ENCODE measurements at regions not wholly inside any gene's neighbourhood (a gene's known extent, or its start where the extent isn't known, plus 50 kb on each side); places are given as distances from the start of the nearest gene placed in this dataset.

- H3K4me2 ChIP-seq (ENCODE audit: control insufficient read depth, insufficient read depth) = no peak overlapping the region
- TF ChIP-seq NR2F1 (conservative IDR thresholded peaks at IDR 0.05) (no peak), TARDBP (IDR thresholded peaks at IDR 0.05; ENCODE audit: borderline replicate concordance) (no peak), NFYA (IDR thresholded peaks at IDR 0.05; ENCODE audit: borderline replicate concordance, low read depth, low read length) (no peak), MLLT1 (IDR thresholded peaks at IDR 0.05) (no peak), CEBPB (IDR thresholded peaks at IDR 0.05; ENCODE audit: borderline replicate concordance in 1 of 2, low read depth in 2 of 2, low read length in 2 of 2) (no peak), TCF7 (IDR thresholded peaks at IDR 0.05; ENCODE audit: borderline replicate concordance) (no peak), ZBED1 (IDR thresholded peaks at IDR 0.05; ENCODE audit: borderline replicate concordance) (no peak), CEBPZ (IDR thresholded peaks at IDR 0.05; ENCODE audit: low read depth, low read length) (no peak)
- TF ChIP-seq, protein P1, sequence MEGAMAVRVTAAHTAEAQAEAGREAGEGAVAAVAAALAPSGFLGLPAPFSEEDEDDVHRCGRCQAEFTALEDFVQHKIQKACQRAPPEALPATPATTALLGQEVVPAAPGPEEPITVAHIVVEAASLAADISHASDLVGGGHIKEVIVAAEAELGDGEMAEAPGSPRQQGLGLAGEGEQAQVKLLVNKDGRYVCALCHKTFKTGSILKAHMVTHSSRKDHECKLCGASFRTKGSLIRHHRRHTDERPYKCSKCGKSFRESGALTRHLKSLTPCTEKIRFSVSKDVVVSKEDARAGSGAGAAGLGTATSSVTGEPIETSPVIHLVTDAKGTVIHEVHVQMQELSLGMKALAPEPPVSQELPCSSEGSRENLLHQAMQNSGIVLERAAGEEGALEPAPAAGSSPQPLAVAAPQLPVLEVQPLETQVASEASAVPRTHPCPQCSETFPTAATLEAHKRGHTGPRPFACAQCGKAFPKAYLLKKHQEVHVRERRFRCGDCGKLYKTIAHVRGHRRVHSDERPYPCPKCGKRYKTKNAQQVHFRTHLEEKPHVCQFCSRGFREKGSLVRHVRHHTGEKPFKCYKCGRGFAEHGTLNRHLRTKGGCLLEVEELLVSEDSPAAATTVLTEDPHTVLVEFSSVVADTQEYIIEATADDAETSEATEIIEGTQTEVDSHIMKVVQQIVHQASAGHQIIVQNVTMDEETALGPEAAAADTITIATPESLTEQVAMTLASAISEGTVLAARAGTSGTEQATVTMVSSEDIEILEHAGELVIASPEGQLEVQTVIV (IDR thresholded peaks at IDR 0.05; ENCODE audit: borderline replicate concordance, partially characterized antibody) = no peak
- no peak overlapping the region for H3K9ac ChIP-seq (ENCODE audit: control insufficient read depth, insufficient read depth, low read length)
- H3K4me3 ChIP-seq = no peak overlapping the region
- H4K20me1 ChIP-seq (ENCODE audit: control insufficient read depth, insufficient read depth) = 0 out of 2 replicates have a peak, but pooled peaks cover 3% of the 10 kb centered on the region
- H3K4me1 ChIP-seq (ENCODE audit: control insufficient read depth, insufficient read depth, low read length) = peaks cover 9% of the 10 kb centered on the region
- intact Hi-C loops (cut with micrococcal nuclease; ENCODE audit: unreplicated experiment) (no loop called here), in situ Hi-C loops (cut with MboI) (no loop called here)
- WGBS (ENCODE audit: insufficient coverage, insufficient replicate concordance, low lambda C conversion rate, missing lambda C conversion rate) = 0% methylated on average over 2 of the region's 2 CpGs
- H3K79me2 ChIP-seq (ENCODE audit: control insufficient read depth, insufficient read depth, low read length) = no peaks in the 10 kb centered on the region
- FAIRE-seq (no peak), ATAC-seq (no peak), DNase-seq (ENCODE audit: low read depth, low spot score) (no peak)
- BruUV-seq (replicated peaks) = no TSS peak
- no peaks in the 10 kb centered on the region for H3K9me3 ChIP-seq (replicated peaks; ENCODE audit: control insufficient read depth, insufficient read depth, low read length)
- H3K27me3 ChIP-seq (replicated peaks in 1 of 2; ENCODE audit: control insufficient read depth in 2 of 2, insufficient read depth in 2 of 2, low read length in 1 of 2) = peaks cover 0 to 5% of the 10 kb centered on the region in 2 experiments; a peak in 1 of 4 replicates
- SMC1A ChIA-PET (ENCODE audit: uncharacterized antibody, unreplicated experiment) = no interaction called here
- H2AFZ ChIP-seq (ENCODE audit: control insufficient read depth, low read depth, low read length) = no peak overlapping the region
- no peak overlapping the region for H3K27ac ChIP-seq (ENCODE audit: control insufficient read depth, insufficient read depth)
- POLR2A ChIA-PET = no interaction called here
- no peaks in the 10 kb centered on the region for H3K36me3 ChIP-seq (ENCODE audit: control insufficient read depth in 2 of 2, insufficient read depth in 2 of 2, low read length in 1 of 2)
- RAD21 ChIA-PET (ENCODE audit: unreplicated experiment) = no interaction called here
- CTCF ChIA-PET = no interaction called here
These were observed 186.6 kb downstream of the MBOAT1 start for GRCh38 chr6:20025681-20026080.

All from GM12878 (cell line).